DMS53 (cell line): ENCODE measurements at regions not wholly inside any gene's neighbourhood (a gene's known extent, or its start where the extent isn't known, plus 50 kb on each side); places are given as distances from the start of the nearest gene placed in this dataset.
A peak's percentile ranks its signal among the peaks of the same experiment; 100 is the strongest.
"Not testable (repeated sequence)": the region's sequence is repeated elsewhere in the genome, so short reads cannot be mapped to it uniquely, and the experiment has no call there.

Source experiments
- DNase-seq: peaks from one replicate; lab custom pipeline; 2025; lab: John Stamatoyannopoulos, UW

- DNase-seq = no peak
Measured at GRCh38 chr4:87901422-87901992, 68.7 kb downstream of the MEPE start.

- DNase-seq = no peak
Measured at GRCh38 chr4:87904639-87905160, 70.8 kb upstream of the SPP1 start.

GRCh38 chr4:87908336-87908735 lies 67.2 kb upstream of the SPP1 start:
- no peak for DNase-seq

GRCh38 chr4:87910795-87911194 lies 64.7 kb upstream of the SPP1 start:
- DNase-seq = no peak

GRCh38 chr4:87911252-87911774 lies 64.2 kb upstream of the SPP1 start:
- peak; percentile 24 for DNase-seq

GRCh38 chr4:87912164-87913004 lies 63.1 kb upstream of the SPP1 start:
- DNase-seq = no peak

- DNase-seq = no peak
Measured at GRCh38 chr4:87913896-87914295, 61.6 kb upstream of the SPP1 start.

GRCh38 chr4:87915621-87916020 lies 59.9 kb upstream of the SPP1 start:
- DNase-seq = no peak

GRCh38 chr4:87916626-87917025 lies 58.9 kb upstream of the SPP1 start:
- no peak for DNase-seq

- not testable (repeated sequence) for DNase-seq
Measured at GRCh38 chr4:87917911-87918310, 57.6 kb upstream of the SPP1 start.

GRCh38 chr4:87918314-87919058 lies 57.0 kb upstream of the SPP1 start:
- DNase-seq = no peak

- DNase-seq = not testable (repeated sequence)
Measured at GRCh38 chr4:87919304-87919703, 56.2 kb upstream of the SPP1 start.

GRCh38 chr4:87919941-87920340 lies 55.6 kb upstream of the SPP1 start:
- no peak for DNase-seq

GRCh38 chr4:87920478-87920877 lies 55.0 kb upstream of the SPP1 start:
- DNase-seq = no peak

- not testable (repeated sequence) for DNase-seq
Measured at GRCh38 chr4:87921626-87922479, 53.7 kb upstream of the SPP1 start.

GRCh38 chr4:87924146-87924545 lies 51.4 kb upstream of the SPP1 start:
- DNase-seq = not testable (repeated sequence)
